BLaER1 treated with 17β-estradiol and CSF1 and Interleukin-3, amounts not matched to agents 10 nM and 100 nM (cell line): ENCODE measurements at regions not wholly inside any gene's neighbourhood (a gene's known extent, or its start where the extent isn't known, plus 50 kb on each side); places are given as distances from the start of the nearest gene placed in this dataset.
A peak's percentile ranks its signal among the peaks of the same experiment; 100 is the strongest.

Experiments used
- H3K27ac ChIP-seq, 11 experiments: shearing (Covaris generic); formaldehyde crosslinking; 2 replicates each; pipeline ENCODE4 v1.8.1; 2022
- H3K27me3 ChIP-seq, 11 experiments: shearing (Covaris generic); formaldehyde crosslinking; 2 replicates each; pipeline ENCODE4 v1.8.1; 2022
- H3K36me3 ChIP-seq, 11 experiments: shearing (Covaris generic); formaldehyde crosslinking; 2 replicates each; pipeline ENCODE4 v1.8.1; 2022
- H3K4me1 ChIP-seq, 10 experiments: shearing (Covaris generic); formaldehyde crosslinking; 2 replicates each; pipeline ENCODE4 v1.8.1; 2022
- H3K4me2 ChIP-seq, 11 experiments: shearing (Covaris generic); formaldehyde crosslinking; 2 replicates each; pipeline ENCODE4 v1.8.1; 2022
- H3K4me3 ChIP-seq, 10 experiments: shearing (Covaris generic); formaldehyde crosslinking; 2 replicates each; pipeline ENCODE4 v1.8.1; 2022
- H3K9ac ChIP-seq, 11 experiments: shearing (Covaris generic); formaldehyde crosslinking; 2 replicates each; pipeline ENCODE4 v1.8.1; 2022
- H3K9me3 ChIP-seq, 11 experiments: shearing (Covaris generic); formaldehyde crosslinking; replicated peaks in 1 of 11; 2 replicates each; pipeline ENCODE4 v1.8.1; 2022
- H4K20me1 ChIP-seq, 11 experiments: shearing (Covaris generic); formaldehyde crosslinking; 2 replicates each; pipeline ENCODE4 v1.8.1; 2022
- Cebpa-rat ChIP-seq, 11 experiments: shearing (Covaris generic); IDR thresholded peaks; 2 replicates each; pipeline ENCODE4 v1.8.1; 2022

DNA sequence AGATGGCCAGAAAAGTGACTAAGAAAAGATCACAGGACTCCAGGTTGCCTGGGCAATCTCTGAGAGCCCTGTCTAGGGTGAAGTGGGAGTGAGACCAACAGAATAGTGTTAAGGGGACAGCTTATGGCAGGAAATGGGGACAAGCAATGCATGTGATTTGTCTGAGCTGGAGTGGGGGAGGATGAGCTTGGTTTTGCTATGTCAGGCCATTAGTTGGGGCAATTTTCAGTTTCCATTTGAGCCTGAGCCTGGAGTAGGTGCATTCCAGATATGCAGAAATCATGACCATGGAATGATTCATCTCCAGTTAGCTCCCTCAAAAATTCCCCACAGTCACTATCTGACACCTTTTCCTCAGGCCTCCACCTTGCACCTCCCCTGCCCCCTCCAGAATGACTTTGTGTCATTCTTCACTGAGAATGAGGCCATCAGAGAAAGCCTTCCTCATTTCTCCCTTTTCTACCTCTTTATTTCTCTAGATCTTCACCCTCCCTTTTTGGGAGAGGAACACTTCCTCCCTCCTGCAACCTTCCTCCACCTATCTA is 150.9 kb upstream of the PLEKHG7 start:
- Histone ChIP-seq H3K4me1 (peaks cover 22 to 80% (median 29%) of the 10 kb centered on the region in 10 experiments; a peak in 19 of 20 replicates), H3K9me3 (peaks cover 0 to 12% (median 0%) of the 10 kb centered on the region in 11 experiments; a peak in 5 of 22 replicates), H3K36me3 (no peaks in the 10 kb centered on the region), H3K27me3 (no peaks in the 10 kb centered on the region), H3K4me3 (no peak overlapping the region), H3K27ac (peak overlapping the region in 7 of 11 experiments; percentile 1 to 60 (median 23); a peak in 5 of 22 replicates), H4K20me1 (no peaks in the 10 kb centered on the region), H3K4me2 (peak overlapping the region in 7 of 11 experiments; percentile 8 to 88 (median 44); a peak in 8 of 22 replicates), H3K9ac (no peak overlapping the region)
- no peak for TF ChIP-seq Cebpa-rat (IDR thresholded peaks at IDR 0.05)

DNA sequence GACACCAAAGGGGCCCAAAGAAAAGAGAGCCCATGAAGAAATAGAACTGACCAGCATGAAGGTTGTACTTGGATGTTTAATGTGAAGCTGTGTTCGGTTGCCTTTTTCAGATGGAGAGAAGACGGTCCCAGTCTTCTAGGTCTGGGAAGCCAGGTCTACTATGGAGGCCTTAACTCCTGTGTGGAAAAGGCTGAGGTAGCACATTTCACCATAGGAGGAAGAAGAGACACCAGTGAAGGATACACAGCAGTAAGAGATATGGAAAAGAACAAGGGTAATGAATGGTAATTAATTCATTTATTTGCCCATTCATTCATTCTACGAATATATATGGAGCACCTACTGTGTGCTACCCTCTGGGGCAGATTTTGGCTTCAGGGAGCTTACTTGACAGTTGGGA is 151.6 kb upstream of the PLEKHG7 start:
- H3K9ac ChIP-seq, result no peak overlapping the region
- H4K20me1 ChIP-seq, result no peaks in the 10 kb centered on the region
- H3K4me3 ChIP-seq, result no peak overlapping the region
- H3K36me3 ChIP-seq, result no peaks in the 10 kb centered on the region
- peak overlapping the region in 4 of 11 experiments; percentile 1 to 60 (median 30); a peak in 4 of 22 replicates for H3K27ac ChIP-seq
- peaks cover 19 to 72% (median 25%) of the 10 kb centered on the region in 10 experiments; a peak in 19 of 20 replicates for H3K4me1 ChIP-seq
- H3K9me3 ChIP-seq, result peaks cover 0 to 12% (median 0%) of the 10 kb centered on the region in 11 experiments; a peak in 5 of 22 replicates
- H3K27me3 ChIP-seq, result no peaks in the 10 kb centered on the region
- H3K4me2 ChIP-seq, result peak overlapping the region in 5 of 11 experiments; percentile 26 to 88 (median 67); a peak in 8 of 22 replicates
- no peak for TF ChIP-seq Cebpa-rat (IDR thresholded peaks at IDR 0.05)

DNA sequence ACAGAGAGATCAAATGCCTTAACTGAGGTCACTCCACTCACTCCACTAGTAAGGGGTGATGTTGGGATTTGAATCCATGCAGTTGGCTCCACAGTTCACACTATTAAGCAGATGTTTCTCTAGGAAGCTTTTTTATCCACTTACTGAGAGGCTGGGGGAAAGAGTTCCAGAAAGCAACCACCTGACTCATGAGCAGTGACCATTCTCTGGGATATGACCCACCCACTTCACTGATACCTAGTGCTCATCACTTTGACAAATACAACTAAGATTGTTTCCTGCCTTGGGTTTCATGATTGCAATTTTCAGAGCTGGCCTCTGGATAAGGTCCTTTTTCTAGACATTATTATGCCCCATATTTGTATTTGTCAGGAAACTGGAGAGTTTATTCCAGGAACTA is 152.1 kb upstream of the PLEKHG7 start:
- peaks cover 14 to 67% (median 22%) of the 10 kb centered on the region in 10 experiments; a peak in 18 of 20 replicates for H3K4me1 ChIP-seq
- no peaks in the 10 kb centered on the region for H4K20me1 ChIP-seq
- peaks cover 0 to 12% (median 0%) of the 10 kb centered on the region in 11 experiments; a peak in 5 of 22 replicates for H3K9me3 ChIP-seq
- H3K9ac ChIP-seq, result no peak overlapping the region
- no peak for TF ChIP-seq Cebpa-rat (IDR thresholded peaks at IDR 0.05)
- no peak overlapping the region for H3K4me3 ChIP-seq
- H3K4me2 ChIP-seq, result peak overlapping the region in 1 of 11 experiments; percentile 70; a peak in 2 of 22 replicates
- no peak overlapping the region for H3K27ac ChIP-seq
- no peaks in the 10 kb centered on the region for H3K36me3 ChIP-seq
- no peaks in the 10 kb centered on the region for H3K27me3 ChIP-seq

- Histone ChIP-seq H3K36me3 (no peaks in the 10 kb centered on the region), H3K4me3 (no peak overlapping the region), H3K4me2 (no peak overlapping the region; a peak in 1 of 22 replicates), H3K27ac (no peak overlapping the region), H3K9ac (no peak overlapping the region), H3K9me3 (peaks cover 0 to 12% (median 0%) of the 10 kb centered on the region in 11 experiments; a peak in 5 of 22 replicates), H4K20me1 (no peaks in the 10 kb centered on the region), H3K27me3 (no peaks in the 10 kb centered on the region), H3K4me1 (peaks cover 10 to 63% (median 18%) of the 10 kb centered on the region in 10 experiments; a peak in 18 of 20 replicates)
- TF ChIP-seq Cebpa-rat (IDR thresholded peaks at IDR 0.05), result no peak
Measured at GRCh38 chr12:92550254-92550653, 152.5 kb upstream of the PLEKHG7 start.

- H3K9me3 ChIP-seq, result peaks cover 0 to 15% (median 0%) of the 10 kb centered on the region in 11 experiments; a peak in 5 of 22 replicates
- no peak overlapping the region for H3K9ac ChIP-seq
- no peaks in the 10 kb centered on the region for H3K27me3 ChIP-seq
- peak overlapping the region in 1 of 11 experiments; percentile 41; a peak in 1 of 22 replicates for H3K4me2 ChIP-seq
- H3K4me1 ChIP-seq, result peaks cover 6 to 58% (median 14%) of the 10 kb centered on the region in 10 experiments
- no peak overlapping the region for H3K4me3 ChIP-seq
- H3K27ac ChIP-seq, result no peak overlapping the region
- H4K20me1 ChIP-seq, result no peaks in the 10 kb centered on the region
- no peak for TF ChIP-seq Cebpa-rat (IDR thresholded peaks at IDR 0.05)
- H3K36me3 ChIP-seq, result no peaks in the 10 kb centered on the region
Measured at GRCh38 chr12:92549516-92549915, 153.3 kb upstream of the PLEKHG7 start.

DNA sequence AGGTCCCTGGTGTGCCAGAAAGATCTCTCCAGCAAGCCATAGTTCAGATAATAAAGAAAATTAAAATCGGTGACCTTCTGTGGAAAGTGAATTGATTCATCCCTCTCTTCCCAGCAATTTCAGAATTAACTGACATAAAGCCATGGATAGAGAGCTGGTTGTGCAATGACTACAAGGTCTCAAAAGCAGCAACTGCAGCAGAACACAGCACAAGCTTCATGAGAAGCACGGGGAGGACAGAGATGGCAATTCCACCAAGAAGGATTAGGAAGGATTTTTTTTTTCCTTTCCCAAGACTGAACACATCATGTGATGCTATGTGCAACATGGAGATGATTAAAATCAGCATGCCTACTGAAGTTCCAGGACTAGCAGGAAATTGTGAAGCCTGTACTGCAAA is 154.9 kb upstream of the PLEKHG7 start:
- H3K9ac ChIP-seq, result no peak overlapping the region
- no peak overlapping the region for H3K27ac ChIP-seq
- TF ChIP-seq Cebpa-rat (IDR thresholded peaks at IDR 0.05), result no peak
- no peaks in the 10 kb centered on the region for H3K36me3 ChIP-seq
- peaks cover 0 to 16% (median 0%) of the 10 kb centered on the region in 11 experiments; a peak in 4 of 22 replicates for H3K9me3 ChIP-seq
- no peaks in the 10 kb centered on the region for H4K20me1 ChIP-seq
- H3K27me3 ChIP-seq, result no peaks in the 10 kb centered on the region
- H3K4me1 ChIP-seq, result peaks cover 18 to 58% (median 26%) of the 10 kb centered on the region in 10 experiments
- H3K4me3 ChIP-seq, result no peak overlapping the region
- peak overlapping the region in 1 of 11 experiments; percentile 4; a peak in 1 of 22 replicates for H3K4me2 ChIP-seq

GRCh38 chr12:92547420-92547819 is 155.4 kb upstream of the PLEKHG7 start:
- Histone ChIP-seq H3K36me3 (no peaks in the 10 kb centered on the region), H3K27me3 (no peaks in the 10 kb centered on the region), H4K20me1 (no peaks in the 10 kb centered on the region), H3K4me1 (peaks cover 22 to 57% (median 31%) of the 10 kb centered on the region in 10 experiments), H3K9me3 (peaks cover 0 to 16% (median 0%) of the 10 kb centered on the region in 11 experiments; a peak in 3 of 22 replicates), H3K4me2 (no peak overlapping the region), H3K27ac (no peak overlapping the region), H3K9ac (no peak overlapping the region), H3K4me3 (no peak overlapping the region)
- TF ChIP-seq Cebpa-rat (IDR thresholded peaks at IDR 0.05), result no peak

DNA sequence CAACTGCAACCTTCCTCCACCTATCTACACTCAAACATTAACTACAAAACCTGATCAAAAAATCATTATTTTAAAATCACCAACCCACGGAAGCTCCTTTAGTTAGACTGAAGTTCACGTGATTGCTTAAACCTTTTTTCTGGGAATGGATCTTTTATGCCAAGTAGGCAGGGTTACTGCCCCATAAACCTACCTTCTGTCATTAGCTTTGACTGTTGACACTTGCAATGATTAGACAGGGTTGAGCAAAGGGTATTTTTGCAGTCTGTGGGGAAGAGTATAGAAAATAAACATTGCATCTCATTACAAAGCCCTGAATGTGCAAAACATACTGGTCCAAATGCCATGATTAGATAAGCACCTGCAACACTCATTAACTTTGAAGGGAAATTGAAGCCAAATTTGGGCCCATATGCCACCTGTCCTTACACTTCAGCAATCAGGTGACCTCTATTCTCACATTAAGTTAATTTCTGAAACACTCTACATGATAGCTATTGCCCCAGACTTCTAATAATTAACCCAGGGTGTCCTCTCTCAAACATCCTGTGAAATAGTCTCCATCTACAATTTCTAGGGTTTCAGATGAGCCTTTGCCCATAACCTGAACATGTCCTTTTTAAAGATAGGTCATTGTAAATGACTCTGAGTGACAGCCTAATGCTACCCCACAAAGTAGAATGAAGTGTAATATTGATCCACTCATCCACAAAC is 156.0 kb upstream of the PLEKHG7 start:
- Histone ChIP-seq H3K27ac (no peak overlapping the region), H3K36me3 (no peaks in the 10 kb centered on the region), H3K9ac (no peak overlapping the region), H3K4me1 (peaks cover 29 to 57% (median 33%) of the 10 kb centered on the region in 10 experiments), H3K27me3 (no peaks in the 10 kb centered on the region), H3K4me2 (no peak overlapping the region), H3K4me3 (no peak overlapping the region), H3K9me3 (peaks cover 0 to 16% (median 0%) of the 10 kb centered on the region in 11 experiments; a peak in 3 of 22 replicates), H4K20me1 (no peaks in the 10 kb centered on the region)
- TF ChIP-seq Cebpa-rat (IDR thresholded peaks at IDR 0.05), result no peak

DNA sequence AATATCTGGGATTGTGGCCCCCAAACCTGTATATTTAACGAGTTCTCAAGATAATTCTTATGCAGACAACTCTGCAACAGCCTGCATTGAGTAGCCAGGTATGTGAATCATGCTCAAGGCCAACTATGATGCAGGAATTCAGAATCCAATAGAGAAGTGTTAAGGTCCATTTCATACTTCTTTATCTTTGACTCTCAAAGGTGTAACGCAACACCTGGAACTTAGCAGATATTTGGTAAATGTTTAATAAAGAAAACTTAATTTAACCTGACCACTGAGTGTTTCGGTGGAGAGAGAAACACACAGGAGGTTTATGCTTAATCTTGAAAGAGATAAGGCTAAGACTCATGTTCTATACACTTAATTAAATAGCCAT is 156.5 kb upstream of the PLEKHG7 start:
- H3K4me1 ChIP-seq, result peaks cover 34 to 57% (median 36%) of the 10 kb centered on the region in 10 experiments
- H3K9me3 ChIP-seq, result peaks cover 0 to 16% (median 0%) of the 10 kb centered on the region in 11 experiments; a peak in 3 of 22 replicates
- no peak overlapping the region for H3K9ac ChIP-seq
- no peaks in the 10 kb centered on the region for H4K20me1 ChIP-seq
- H3K27ac ChIP-seq, result no peak overlapping the region
- no peak overlapping the region for H3K4me3 ChIP-seq
- no peak for TF ChIP-seq Cebpa-rat (IDR thresholded peaks at IDR 0.05)
- H3K4me2 ChIP-seq, result no peak overlapping the region
- no peaks in the 10 kb centered on the region for H3K36me3 ChIP-seq
- no peaks in the 10 kb centered on the region for H3K27me3 ChIP-seq
